Right kidney (tissue), 1 donor: ENCODE measurements at regions not wholly inside any gene's neighbourhood (a gene's known extent, or its start where the extent isn't known, plus 50 kb on each side); places are given as distances from the start of the nearest gene placed in this dataset.

Experiments used
- DNase-seq: peaks from one replicate; pipeline ENCODE4 v3.0.0-alpha.2; 2016

- no peak for DNase-seq
Measured at GRCh38 chr4:163582703-163583102, 88.2 kb downstream of the TMA16 start.

GRCh38 chr4:163587867-163588266, 93.4 kb downstream of the TMA16 start:
- DNase-seq: no peak

- DNase-seq: no peak
Measured at GRCh38 chr4:163588532-163588931, 94.0 kb downstream of the TMA16 start.

GRCh38 chr4:163590103-163590502, 95.6 kb downstream of the TMA16 start:
- DNase-seq: no peak

GRCh38 chr4:163590619-163591264, 96.3 kb downstream of the TMA16 start:
- no peak for DNase-seq

GRCh38 chr4:163591614-163592020, 97.1 kb downstream of the TMA16 start:
- no peak for DNase-seq

GRCh38 chr4:163592212-163592611, 97.7 kb downstream of the TMA16 start:
- DNase-seq: no peak

GRCh38 chr4:163595580-163595979, 101.1 kb downstream of the TMA16 start:
- DNase-seq: no peak

- no peak for DNase-seq
Measured at GRCh38 chr4:163598028-163598427, 103.5 kb downstream of the TMA16 start.

- DNase-seq: no peak
Measured at GRCh38 chr4:163598489-163598888, 104.0 kb downstream of the TMA16 start.

- no peak for DNase-seq
Measured at GRCh38 chr4:163600727-163601126, 106.2 kb downstream of the TMA16 start.

GRCh38 chr4:163603257-163603656, 108.8 kb downstream of the TMA16 start:
- DNase-seq: no peak

GRCh38 chr4:163606896-163607691, 112.6 kb downstream of the TMA16 start:
- no peak for DNase-seq

- no peak for DNase-seq
Measured at GRCh38 chr4:163609019-163609418, 114.5 kb downstream of the TMA16 start.

- DNase-seq: no peak
Measured at GRCh38 chr4:163610648-163611047, 116.2 kb downstream of the TMA16 start.

GRCh38 chr4:163611182-163611581, 116.7 kb downstream of the TMA16 start:
- DNase-seq: no peak

GRCh38 chr4:163611784-163612445, 117.4 kb downstream of the TMA16 start:
- no peak for DNase-seq

GRCh38 chr4:163612762-163613161, 118.3 kb downstream of the TMA16 start:
- no peak for DNase-seq

- DNase-seq: no peak
Measured at GRCh38 chr4:163613383-163613782, 118.9 kb downstream of the TMA16 start.

- DNase-seq: no peak
Measured at GRCh38 chr4:163614866-163615265, 120.4 kb downstream of the TMA16 start.

- DNase-seq: no peak
Measured at GRCh38 chr4:163618845-163619244, 124.4 kb downstream of the TMA16 start.

- DNase-seq: no peak
Measured at GRCh38 chr4:163620738-163621137, 126.2 kb downstream of the TMA16 start.

- DNase-seq: no peak
Measured at GRCh38 chr4:163621821-163622220, 127.3 kb downstream of the TMA16 start.
